Tibial artery (tissue), 4 donors: ENCODE measurements at regions not wholly inside any gene's neighbourhood (a gene's known extent, or its start where the extent isn't known, plus 50 kb on each side); places are given as distances from the start of the nearest gene placed in this dataset.

ENCODE experiments used
- DNase-seq, 2 donors: peaks; one replicate each; pipeline ENCODE4 v3.0.0-alpha.2; 2019
- H3K27ac ChIP-seq, 2 donors: fragments of 200-600 bp; sonication (generic) in 1 of 2; 1 replicate in 1 of 2; 2 replicates in 1 of 2; pipeline ENCODE4 v1.5.1; 2018 to 2019; ENCODE audit warnings: mild to moderate bottlenecking in 1 of 2
- H3K27me3 ChIP-seq, 2 donors: fragments of 200-600 bp; sonication (generic) in 1 of 2; one replicate each; pipeline versions ENCODE4 v1.5.1 to v1.6.0; 2016 to 2019
- H3K36me3 ChIP-seq, 3 donors: fragments of 200-600 bp; sonication (generic) in 2 of 3; one replicate each; pipeline ENCODE4 v1.5.1; 2016 to 2019; ENCODE audit warnings: mild to moderate bottlenecking in 2 of 3
- H3K4me1 ChIP-seq, 4 donors: fragments of 200-600 bp; sonication (generic) in 2 of 4; 1 replicate in 3 of 4; 2 replicates in 1 of 4; pipeline ENCODE4 v1.5.1; 2016 to 2019
- H3K4me3 ChIP-seq, 2 donors: fragments of 200-600 bp; sonication (generic) in 1 of 2; 1 replicate in 1 of 2; 2 replicates in 1 of 2; pipeline ENCODE4 v1.5.1; 2018 to 2019; ENCODE audit warnings: mild to moderate bottlenecking in 2 of 2
- H3K9me3 ChIP-seq, 3 donors: fragments of 200-600 bp; sonication (generic) in 1 of 3; one replicate each; pipeline ENCODE4 v1.5.1; 2016 to 2019
- CTCF ChIP-seq, 2 experiments: fragments of 200-600 bp in 1 of 2; fragments of 450-650 bp in 1 of 2; IDR thresholded peaks; one replicate each; pipeline ENCODE4 v1.5.1; 2017 to 2019; ENCODE audit warnings: antibody characterized with exemption in 2 of 2, mild to moderate bottlenecking in 1 of 2, moderate library complexity in 1 of 2
- intact Hi-C: fragments of 100-400 bp; cut with DNase I; formaldehyde crosslinking; loops from one replicate; pipeline ENCODE4 v1.15.0; 2023; ENCODE audit warnings: low total_unique reads

DNA sequence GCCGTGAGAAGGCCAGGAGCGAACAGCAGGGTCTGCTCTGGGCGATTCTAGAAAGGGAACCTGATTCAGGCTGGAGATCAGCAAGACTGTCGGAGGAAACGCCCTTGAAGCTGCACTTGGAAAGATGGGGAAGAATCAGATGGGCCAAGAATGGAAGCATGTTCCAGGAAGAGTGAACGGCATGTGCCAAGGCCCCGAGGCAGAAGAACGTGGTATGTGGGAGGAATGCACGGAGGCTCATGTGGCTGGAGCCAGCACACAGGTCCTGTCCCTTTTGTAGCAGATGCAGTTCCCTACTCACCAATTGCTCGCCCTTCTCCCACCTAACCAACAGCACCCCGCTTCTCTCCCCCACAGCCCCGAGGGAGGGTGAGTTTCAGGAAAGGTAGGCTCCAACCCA, 180.6 kb downstream of the TFAP2C start:
- DNase-seq = no peak

DNA sequence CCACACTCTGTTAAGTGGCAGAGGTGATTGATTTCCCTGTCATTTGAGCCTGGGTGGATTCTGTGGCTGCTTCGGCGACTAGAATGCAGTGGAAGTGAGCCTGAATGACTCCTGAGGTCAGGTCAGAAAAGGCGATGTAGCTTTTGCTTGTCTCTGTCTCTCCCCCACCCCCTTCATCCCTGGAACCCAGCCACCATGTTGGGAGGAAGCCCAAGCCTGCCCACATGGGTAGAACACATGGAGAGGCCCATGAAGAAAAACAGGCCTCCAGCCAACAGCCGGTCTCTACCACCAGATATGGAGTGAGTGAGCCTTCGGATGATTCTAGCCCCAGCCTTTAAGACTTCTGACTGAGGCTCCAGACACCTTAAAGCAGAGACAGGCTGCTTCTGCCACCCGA, 181.0 kb downstream of the TFAP2C start:
- Histone ChIP-seq H3K27me3 (peaks cover 0 to 40% of the 10 kb centered on the region in 2 donors), H3K27ac (no peak overlapping the region)
- intact Hi-C loops = no loop called here

More for the DNA sequence above, 180.6 kb downstream of the TFAP2C start:
- no peak for TF ChIP-seq CTCF (IDR thresholded peaks at IDR 0.05)
- Histone ChIP-seq H3K4me1 (peaks cover 0 to 3% (median 0%) of the 10 kb centered on the region in 4 donors), H3K9me3 (no peaks in the 10 kb centered on the region), H3K36me3 (no peaks in the 10 kb centered on the region), H3K27me3 (peaks cover 0 to 40% of the 10 kb centered on the region in 2 donors), H3K27ac (no peak overlapping the region), H3K4me3 (no peak overlapping the region)
- intact Hi-C loops = no loop called here

DNA sequence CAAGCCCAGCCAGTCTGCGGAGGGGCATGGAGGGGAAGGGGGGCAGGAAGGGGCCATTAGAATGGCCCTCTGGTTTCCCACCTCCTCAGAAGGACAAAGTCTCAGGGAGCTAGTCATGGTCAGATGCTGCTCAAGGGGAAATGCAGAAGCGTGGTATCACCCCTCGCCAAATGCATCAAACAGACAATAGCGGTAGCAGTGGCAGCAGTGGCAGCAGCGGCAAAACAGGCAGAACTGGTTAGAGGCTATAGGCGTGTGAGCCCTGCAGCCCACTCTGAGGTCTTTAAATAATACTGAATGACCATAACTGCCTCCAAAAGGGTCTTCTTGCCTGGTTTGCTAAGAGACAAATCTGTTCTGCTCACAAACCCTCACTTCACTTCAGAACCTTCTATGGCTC, 186.7 kb downstream of the TFAP2C start:
- H3K36me3 ChIP-seq = no peaks in the 10 kb centered on the region

More for the DNA sequence above, 181.0 kb downstream of the TFAP2C start:
- Histone ChIP-seq H3K36me3 (no peaks in the 10 kb centered on the region), H3K4me3 (no peak overlapping the region), H3K9me3 (no peaks in the 10 kb centered on the region), H3K4me1 (peaks cover 0 to 3% (median 0%) of the 10 kb centered on the region in 4 donors)
- no peak for DNase-seq
- no peak for TF ChIP-seq CTCF (IDR thresholded peaks at IDR 0.05)

GRCh38 chr20:56816349-56816748, 187.2 kb downstream of the TFAP2C start:
- TF ChIP-seq CTCF (IDR thresholded peaks at IDR 0.05) = no peak
- intact Hi-C loops = no loop called here
- no peaks in the 10 kb centered on the region for H3K9me3 ChIP-seq
- DNase-seq = no peak
- H3K36me3 ChIP-seq = no peaks in the 10 kb centered on the region
- H3K4me1 ChIP-seq = no peaks in the 10 kb centered on the region
- no peak overlapping the region for H3K4me3 ChIP-seq
- H3K27me3 ChIP-seq = no peaks in the 10 kb centered on the region
- H3K27ac ChIP-seq = no peak overlapping the region

More for the DNA sequence above, 186.7 kb downstream of the TFAP2C start:
- Histone ChIP-seq H3K4me1 (no peaks in the 10 kb centered on the region), H3K27me3 (no peaks in the 10 kb centered on the region), H3K4me3 (no peak overlapping the region), H3K9me3 (no peaks in the 10 kb centered on the region), H3K27ac (no peak overlapping the region)
- DNase-seq = no peak
- intact Hi-C loops = no loop called here
- TF ChIP-seq CTCF (IDR thresholded peaks at IDR 0.05) = no peak

DNA sequence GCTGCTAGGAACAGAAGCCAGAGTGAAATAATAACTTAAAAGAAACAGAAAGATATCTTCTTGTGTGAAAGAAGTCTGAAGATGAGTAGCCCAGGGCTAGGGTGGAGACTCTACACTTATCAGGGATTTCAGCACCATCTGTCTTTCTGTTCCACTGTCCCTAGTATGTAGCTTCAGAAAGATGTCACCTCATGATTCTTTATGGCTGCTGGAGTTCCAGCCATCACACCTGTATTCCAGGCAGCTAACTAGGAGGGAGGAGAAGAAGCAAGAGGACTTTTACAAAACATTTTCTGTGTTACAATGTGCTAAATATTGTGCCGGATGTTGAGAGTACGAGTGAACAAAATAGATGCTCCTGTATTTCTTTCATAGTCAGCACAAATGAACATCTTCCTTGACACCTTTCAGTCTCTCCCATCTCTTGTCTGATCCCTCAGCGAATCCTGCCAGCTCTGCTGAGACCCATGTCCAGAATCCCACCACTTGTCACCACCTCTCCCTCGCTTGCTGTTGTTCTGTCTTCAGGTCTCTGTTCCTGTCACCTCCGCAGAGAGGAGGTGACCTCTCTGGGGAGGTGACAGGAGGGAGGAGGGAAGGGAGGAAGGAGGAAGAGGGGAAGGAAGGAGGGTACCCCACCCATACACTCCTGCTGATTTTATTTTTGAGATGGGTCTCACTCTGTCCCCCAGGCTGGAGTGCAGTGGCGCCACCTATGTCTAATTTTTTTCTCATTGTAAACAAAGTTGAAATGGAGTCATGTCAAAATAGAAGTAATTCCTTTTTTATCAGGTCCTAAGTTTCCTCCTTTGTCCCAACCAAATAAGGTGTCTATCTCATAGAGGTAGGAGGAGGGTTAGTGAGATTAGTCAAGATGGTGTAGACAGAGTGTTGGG, 188.9 kb downstream of the TFAP2C start:
- DNase-seq = no peak
- Histone ChIP-seq H3K4me1 (no peaks in the 10 kb centered on the region), H3K4me3 (no peak overlapping the region), H3K36me3 (no peaks in the 10 kb centered on the region), H3K27me3 (no peaks in the 10 kb centered on the region), H3K9me3 (no peaks in the 10 kb centered on the region), H3K27ac (no peak overlapping the region)
- TF ChIP-seq CTCF (IDR thresholded peaks at IDR 0.05) = no peak
- intact Hi-C loops = no loop called here
